HUES64 (cell line): ENCODE measurements at regions not wholly inside any gene's neighbourhood (a gene's known extent, or its start where the extent isn't known, plus 50 kb on each side); places are given as distances from the start of the nearest gene placed in this dataset.

Experiments used
- H3K27ac ChIP-seq: 2 replicates; pipeline ENCODE4 v1.7.0; 2013; ENCODE audit warnings: low read depth, low read length, inconsistent platforms
- H3K27me3 ChIP-seq: 2 replicates; pipeline ENCODE4 v1.6.1; 2013; ENCODE audit warnings: mild to moderate bottlenecking, low read length; ENCODE audit not compliant: insufficient read depth
- H3K36me3 ChIP-seq: 2 replicates; pipeline ENCODE4 v1.6.1; 2013; ENCODE audit warnings: mild to moderate bottlenecking, low read length; ENCODE audit not compliant: insufficient read depth
- H3K4me1 ChIP-seq: 2 replicates; pipeline ENCODE4 v1.6.1; 2013; ENCODE audit warnings: mild to moderate bottlenecking, low read length, moderate library complexity; ENCODE audit not compliant: insufficient read depth
- H3K4me3 ChIP-seq: 2 replicates; pipeline ENCODE4 v1.5.1; 2013; ENCODE audit warnings: mild to moderate bottlenecking, low read length, moderate library complexity
- H3K9ac ChIP-seq: 2 replicates; pipeline ENCODE4 v1.6.1; 2013; ENCODE audit warnings: mild to moderate bottlenecking, low read depth, low read length
- H3K9me3 ChIP-seq: 2 replicates; pipeline ENCODE4 v1.6.1; 2013; ENCODE audit warnings: low read depth, low read length; ENCODE audit not compliant: insufficient read depth
- WGBS: fragments of 150-250, 120-280 bp; methylation state at CpG from one replicate; pipeline ENCODE4 v1.1.7; 2013; ENCODE audit warnings: missing lambda C conversion rate; 5-methylcytosine and 5-hydroxymethylcytosine counted together

- H3K27me3 ChIP-seq: no peaks in the 10 kb centered on the region
- no peak overlapping the region for H3K9ac ChIP-seq
- H3K27ac ChIP-seq: no peak overlapping the region
- WGBS: 94% methylated on average over 23 of the region's 23 CpGs
- H3K4me1 ChIP-seq: peaks cover 9% of the 10 kb centered on the region; the same call in 1 of the 2 replicates
- no peaks in the 10 kb centered on the region for H3K36me3 ChIP-seq
- H3K4me3 ChIP-seq: no peak overlapping the region
- peaks cover 14% of the 10 kb centered on the region for H3K9me3 ChIP-seq
Measured at GRCh38 chr14:104244221-104245011, 106.0 kb downstream of the KIF26A start.

- H3K36me3 ChIP-seq: no peaks in the 10 kb centered on the region
- peaks cover 14% of the 10 kb centered on the region for H3K9me3 ChIP-seq
- no peak overlapping the region for H3K4me3 ChIP-seq
- no peak overlapping the region for H3K27ac ChIP-seq
- WGBS: 93% methylated on average over 3 of the region's 3 CpGs
- H3K9ac ChIP-seq: no peak overlapping the region
- H3K4me1 ChIP-seq: peaks cover 7% of the 10 kb centered on the region; the same call in 1 of the 2 replicates
- no peaks in the 10 kb centered on the region for H3K27me3 ChIP-seq
Measured at GRCh38 chr14:104245075-104245474, 106.7 kb downstream of the KIF26A start.

GRCh38 chr14:104245723-104246122, 107.3 kb downstream of the KIF26A start:
- 87% methylated on average over 2 of the region's 2 CpGs for WGBS
- H3K27me3 ChIP-seq: no peaks in the 10 kb centered on the region
- peaks cover under 1% of the 10 kb centered on the region; the same call in 1 of the 2 replicates for H3K4me1 ChIP-seq
- H3K27ac ChIP-seq: no peak overlapping the region
- peaks cover 14% of the 10 kb centered on the region for H3K9me3 ChIP-seq
- H3K9ac ChIP-seq: no peak overlapping the region
- H3K36me3 ChIP-seq: no peaks in the 10 kb centered on the region
- H3K4me3 ChIP-seq: no peak overlapping the region

GRCh38 chr14:104246401-104247335, 108.3 kb downstream of the KIF26A start:
- H3K27me3 ChIP-seq: no peaks in the 10 kb centered on the region
- no peak overlapping the region for H3K27ac ChIP-seq
- no peak overlapping the region for H3K9ac ChIP-seq
- no peak overlapping the region for H3K4me3 ChIP-seq
- H3K9me3 ChIP-seq: peaks cover 14% of the 10 kb centered on the region
- H3K36me3 ChIP-seq: no peaks in the 10 kb centered on the region
- 87% methylated on average over 19 of the region's 19 CpGs for WGBS
- no peaks in the 10 kb centered on the region for H3K4me1 ChIP-seq

- H3K9ac ChIP-seq: no peak overlapping the region
- no peak overlapping the region for H3K27ac ChIP-seq
- peaks cover 12% of the 10 kb centered on the region for H3K9me3 ChIP-seq
- H3K27me3 ChIP-seq: no peaks in the 10 kb centered on the region
- no peak overlapping the region for H3K4me3 ChIP-seq
- WGBS: 94% methylated on average over 24 of the region's 24 CpGs
- no peaks in the 10 kb centered on the region for H3K4me1 ChIP-seq
- no peaks in the 10 kb centered on the region for H3K36me3 ChIP-seq
Measured at GRCh38 chr14:104247336-104248202, 109.2 kb downstream of the KIF26A start.

GRCh38 chr14:104248203-104249055, 110.0 kb downstream of the KIF26A start:
- H3K9ac ChIP-seq: no peak overlapping the region
- H3K9me3 ChIP-seq: peaks cover 12% of the 10 kb centered on the region
- 92% methylated on average over 26 of the region's 26 CpGs for WGBS
- H3K36me3 ChIP-seq: no peaks in the 10 kb centered on the region
- H3K27ac ChIP-seq: no peak overlapping the region
- H3K4me3 ChIP-seq: no peak overlapping the region
- no peaks in the 10 kb centered on the region for H3K4me1 ChIP-seq
- H3K27me3 ChIP-seq: no peaks in the 10 kb centered on the region

GRCh38 chr14:104249089-104249488, 110.7 kb downstream of the KIF26A start:
- H3K27ac ChIP-seq: no peak overlapping the region
- H3K9me3 ChIP-seq: peaks cover 12% of the 10 kb centered on the region
- WGBS: 98% methylated on average over 9 of the region's 9 CpGs
- no peaks in the 10 kb centered on the region for H3K4me1 ChIP-seq
- H3K4me3 ChIP-seq: no peak overlapping the region
- H3K27me3 ChIP-seq: no peaks in the 10 kb centered on the region
- H3K36me3 ChIP-seq: no peaks in the 10 kb centered on the region
- H3K9ac ChIP-seq: no peak overlapping the region

GRCh38 chr14:104249706-104250105, 111.3 kb downstream of the KIF26A start:
- Histone ChIP-seq H3K27me3 (no peaks in the 10 kb centered on the region), H3K36me3 (no peaks in the 10 kb centered on the region)
- 97% methylated on average over 5 of the region's 5 CpGs for WGBS

GRCh38 chr14:104250175-104250574, 111.8 kb downstream of the KIF26A start:
- Histone ChIP-seq H3K4me3 (no peak overlapping the region), H3K9me3 (peaks cover 9% of the 10 kb centered on the region)
- 95% methylated on average over 8 of the region's 8 CpGs for WGBS

More at GRCh38 chr14:104249706-104250105, 111.3 kb downstream of the KIF26A start:
- H3K4me3 ChIP-seq: no peak overlapping the region
- no peak overlapping the region for H3K27ac ChIP-seq
- H3K4me1 ChIP-seq: no peaks in the 10 kb centered on the region
- H3K9ac ChIP-seq: no peak overlapping the region
- H3K9me3 ChIP-seq: peaks cover 12% of the 10 kb centered on the region

More at GRCh38 chr14:104250175-104250574, 111.8 kb downstream of the KIF26A start:
- Histone ChIP-seq H3K27ac (no peak overlapping the region), H3K9ac (no peak overlapping the region), H3K36me3 (no peaks in the 10 kb centered on the region), H3K4me1 (no peaks in the 10 kb centered on the region), H3K27me3 (no peaks in the 10 kb centered on the region)
